ENCODE measurements at regions not wholly inside any gene's neighbourhood (a gene's known extent, or its start where the extent isn't known, plus 50 kb on each side); places are given as distances from the start of the nearest gene placed in this dataset.
"Not testable (repeated sequence)": the region's sequence is repeated elsewhere in the genome, so short reads cannot be mapped to it uniquely, and the experiment has no call there.

- FAIRE-seq = no peak
Measured at GRCh38 chr6:115053169-115053860, 710.5 kb upstream of the HS3ST5 start.

- FAIRE-seq = no peak
Measured at GRCh38 chr6:115016593-115016992, 673.8 kb upstream of the HS3ST5 start.

GRCh38 chr6:115004982-115005381 lies 662.2 kb upstream of the HS3ST5 start:
- FAIRE-seq = no peak

- no peak for FAIRE-seq
Measured at GRCh38 chr6:115004204-115004603, 661.4 kb upstream of the HS3ST5 start.

- FAIRE-seq = no peak
Measured at GRCh38 chr6:115001731-115002350, 659.0 kb upstream of the HS3ST5 start.

GRCh38 chr6:115000736-115001135 lies 657.9 kb upstream of the HS3ST5 start:
- no peak for FAIRE-seq

GRCh38 chr6:114998492-114998891 lies 655.7 kb upstream of the HS3ST5 start:
- FAIRE-seq = no peak

- FAIRE-seq = no peak
Measured at GRCh38 chr6:114997813-114998292, 655.0 kb upstream of the HS3ST5 start.

- no peak for FAIRE-seq
Measured at GRCh38 chr6:114995526-114995925, 652.7 kb upstream of the HS3ST5 start.

GRCh38 chr6:114989279-114989964 lies 646.6 kb upstream of the HS3ST5 start:
- no peak for FAIRE-seq

GRCh38 chr6:114987281-114987680 lies 644.5 kb upstream of the HS3ST5 start:
- no peak for FAIRE-seq

- no peak for FAIRE-seq
Measured at GRCh38 chr6:114955363-114955762, 612.5 kb upstream of the HS3ST5 start.

GRCh38 chr6:114952229-114952628 lies 609.4 kb upstream of the HS3ST5 start:
- FAIRE-seq = no peak

- FAIRE-seq = no peak
Measured at GRCh38 chr6:114945392-114945791, 602.6 kb upstream of the HS3ST5 start.

GRCh38 chr6:114941078-114941477 lies 598.3 kb upstream of the HS3ST5 start:
- FAIRE-seq = no peak

- FAIRE-seq = no peak
Measured at GRCh38 chr6:114940181-114940580, 597.4 kb upstream of the HS3ST5 start.

GRCh38 chr6:114939630-114940029 lies 596.8 kb upstream of the HS3ST5 start:
- FAIRE-seq = no peak

- FAIRE-seq = no peak
Measured at GRCh38 chr6:114936080-114936479, 593.3 kb upstream of the HS3ST5 start.

GRCh38 chr6:114934079-114934478 lies 591.3 kb upstream of the HS3ST5 start:
- FAIRE-seq = no peak

GRCh38 chr6:114928731-114929130 lies 585.9 kb upstream of the HS3ST5 start:
- not testable (repeated sequence) for FAIRE-seq

- FAIRE-seq = no peak
Measured at GRCh38 chr6:114906096-114906495, 563.3 kb upstream of the HS3ST5 start.

- FAIRE-seq = no peak
Measured at GRCh38 chr6:114897536-114897935, 554.7 kb upstream of the HS3ST5 start.

- FAIRE-seq = no peak
Measured at GRCh38 chr6:114892211-114892610, 549.4 kb upstream of the HS3ST5 start.

GRCh38 chr6:114888241-114888640 lies 545.4 kb upstream of the HS3ST5 start:
- FAIRE-seq = no peak

Data from G401.6 (cell line).